HCT116 (cell line): ENCODE measurements at regions not wholly inside any gene's neighbourhood (a gene's known extent, or its start where the extent isn't known, plus 50 kb on each side); places are given as distances from the start of the nearest gene placed in this dataset.

Experiments
- ATAC-seq: fragments of 200-7000 bp; cut with Tn5 transposase; 2 replicates; pipeline ENCODE4 v1.9.1; 2020; ENCODE audit warnings: mild to moderate bottlenecking, moderate library complexity
- BruUV-seq: library from RNA; stranded (reverse); fragments of 400-500 nt; replicated peaks from 2 replicates; lab custom pipeline; 2021; lab: Mats Ljungman, UMichigan
- CTCF ChIA-PET: fragments of 300-600 bp; sonication (Branson Sonifier 250); formaldehyde crosslinking; loops from one replicate; lab custom pipeline; 2021; ENCODE audit warnings: antibody characterized with exemption; lab: Charles Lee
- POLR2A ChIA-PET: fragments of 300-600, 350-600 bp; sonication (Branson Sonifier 250); formaldehyde crosslinking; loops from one replicate; lab custom pipeline; 2021; ENCODE audit warnings: antibody characterized with exemption; lab: Charles Lee
- RAD21 ChIA-PET, 2 experiments: fragments of 300-600 bp; sonication (Branson Sonifier 250); formaldehyde crosslinking; loops; one replicate each; lab custom pipeline; 2023; ENCODE audit warnings: low total read pairs in 2 of 2; ENCODE audit not compliant: uncharacterized antibody in 2 of 2, unreplicated experiment in 2 of 2, low non-redundant PET in 1 of 2; lab: Charles Lee
- DNase-seq: peaks from one replicate; pipeline ENCODE4 v3.0.0-alpha.2; 2010; ENCODE audit warnings: low read depth, low spot score
- H2AFZ ChIP-seq: fragments of 200-600 bp; shearing (Covaris generic), sonication (generic); 2 replicates; pipeline ENCODE4 v1.6.1; 2017; ENCODE audit warnings: low read depth, mixed run types, mixed read lengths, antibody characterized with exemption, low read length; ENCODE audit not compliant: poor library complexity, severe bottlenecking
- H3K27ac ChIP-seq: 2 replicates; pipeline ENCODE4 v1.5.1; 2012; ENCODE audit warnings: low read depth, low read length
- H3K27me3 ChIP-seq: fragments of 200-600 bp; sonication (generic); 2 replicates; pipeline ENCODE4 v1.6.1; 2016; ENCODE audit warnings: mixed run types, low read length, mixed read lengths; ENCODE audit not compliant: insufficient read depth
- H3K36me3 ChIP-seq, 2 experiments: fragments of 200-500 bp in 1 of 2; fragments of 200-600 bp in 1 of 2; sonication (Bioruptor generic) in 1 of 2; sonication (generic) in 1 of 2; 2 replicates each; pipeline versions ENCODE4 v1.5.1 to v1.6.1; 2014 to 2016; ENCODE audit warnings: low read length in 2 of 2, inconsistent platforms in 1 of 2, mixed read lengths in 1 of 2, mixed run types in 1 of 2; ENCODE audit not compliant: insufficient read depth in 2 of 2, control insufficient read depth in 1 of 2
- H3K4me1 ChIP-seq, 2 experiments: fragments of 200-600 bp in 1 of 2; sonication (generic) in 1 of 2; 2 replicates each; pipeline versions ENCODE4 v1.5.1 to v1.6.1; 2012 to 2017; ENCODE audit warnings: low read length in 2 of 2, inconsistent platforms in 1 of 2, mild to moderate bottlenecking in 1 of 2, mixed read lengths in 1 of 2, mixed run types in 1 of 2, moderate library complexity in 1 of 2; ENCODE audit not compliant: insufficient read depth in 2 of 2, control insufficient read depth in 1 of 2
- H3K4me2 ChIP-seq: fragments of 200-600 bp; sonication (generic); 2 replicates; pipeline ENCODE4 v1.6.1; 2017; ENCODE audit warnings: mixed run types, low read length, mixed read lengths
- H3K4me3 ChIP-seq, 2 experiments: fragments of 200-600 bp in 1 of 2; sonication (generic) in 1 of 2; replicated peaks in 1 of 2; 2 replicates each; pipeline ENCODE4 v1.5.1; 2011 to 2016; ENCODE audit warnings: low read length in 2 of 2, control low read depth in 1 of 2, low read depth in 1 of 2, mild to moderate bottlenecking in 1 of 2, mixed read lengths in 1 of 2, mixed run types in 1 of 2
- H3K79me2 ChIP-seq: fragments of 200-600 bp; sonication (generic); 2 replicates; pipeline ENCODE4 v1.6.1; 2017; ENCODE audit warnings: mild to moderate bottlenecking, mixed run types, low read length, moderate library complexity, mixed read lengths; ENCODE audit not compliant: insufficient read depth
- H3K9ac ChIP-seq: fragments of 200-600 bp; sonication (generic); 2 replicates; pipeline ENCODE4 v1.6.1; 2016; ENCODE audit warnings: low read length, mixed read lengths
- H3K9me2 ChIP-seq: fragments of 200-600 bp; sonication (generic), shearing (Covaris generic); 2 replicates; pipeline ENCODE4 v1.6.1; 2017; ENCODE audit warnings: mixed run types, mild to moderate bottlenecking, moderate library complexity; ENCODE audit not compliant: insufficient read depth
- H3K9me3 ChIP-seq, 2 experiments: fragments of 200-500 bp in 1 of 2; fragments of 200-600 bp in 1 of 2; sonication (Bioruptor generic) in 1 of 2; sonication (generic) in 1 of 2; 2 replicates each; pipeline ENCODE4 v1.6.1; 2014 to 2017; ENCODE audit warnings: low read length in 2 of 2, mixed read lengths in 2 of 2, inconsistent platforms in 1 of 2, low read depth in 1 of 2, mild to moderate bottlenecking in 1 of 2, mixed run types in 1 of 2, moderate library complexity in 1 of 2; ENCODE audit not compliant: control insufficient read depth in 1 of 2, insufficient read depth in 1 of 2
- H4K20me1 ChIP-seq: fragments of 200-600 bp; sonication (generic), shearing (Covaris generic); 2 replicates; pipeline ENCODE4 v1.6.1; 2017; ENCODE audit warnings: mixed run types, mild to moderate bottlenecking, moderate library complexity; ENCODE audit not compliant: insufficient read depth
- CBX3 ChIP-seq: IDR thresholded peaks from 2 replicates; pipeline ENCODE4 v1.6.1; 2012; ENCODE audit warnings: low read depth
- CEBPB ChIP-seq: IDR thresholded peaks from 2 replicates; pipeline ENCODE4 v1.6.1; 2012; ENCODE audit warnings: low read depth
- EGR1 ChIP-seq: IDR thresholded peaks from 2 replicates; pipeline ENCODE4 v1.6.1; 2012; ENCODE audit warnings: low read depth
- ELF1 ChIP-seq: IDR thresholded peaks from 2 replicates; pipeline ENCODE4 v1.6.1; 2012; ENCODE audit warnings: low read depth, borderline replicate concordance
- EZH2 ChIP-seq: fragments of 200-600 bp; sonication (generic); IDR thresholded peaks from 2 replicates; pipeline ENCODE4 v1.6.1; 2017; ENCODE audit warnings: antibody characterized with exemption, mixed run types
- FOSL1 ChIP-seq: IDR thresholded peaks from 2 replicates; pipeline ENCODE4 v1.6.1; 2012; ENCODE audit warnings: low read depth
- POLR2A ChIP-seq: IDR thresholded peaks from 2 replicates; pipeline ENCODE4 v1.7.0; 2011; ENCODE audit warnings: borderline replicate concordance; ENCODE audit not compliant: insufficient read depth, insufficient read length; ENCODE audit errors: extremely low read depth
- POLR2AphosphoS5 ChIP-seq: IDR thresholded peaks from 2 replicates; pipeline ENCODE4 v1.6.1; 2011; ENCODE audit warnings: mild to moderate bottlenecking, low read depth, low read length, moderate library complexity
- SIN3A ChIP-seq: IDR thresholded peaks from 2 replicates; pipeline ENCODE4 v1.6.1; 2012; ENCODE audit warnings: low read depth
- SP1 ChIP-seq: IDR thresholded peaks from 2 replicates; pipeline ENCODE4 v1.6.1; 2012; ENCODE audit warnings: low read depth
- SRF ChIP-seq: IDR thresholded peaks from 2 replicates; pipeline ENCODE4 v1.6.1; 2012; ENCODE audit warnings: low read depth
- TCF7L2 ChIP-seq: IDR thresholded peaks from 2 replicates; pipeline ENCODE4 v1.7.0; 2011; ENCODE audit warnings: borderline replicate concordance, inconsistent platforms; ENCODE audit not compliant: insufficient read depth, insufficient read length; ENCODE audit errors: extremely low read depth
- YY1 ChIP-seq: IDR thresholded peaks from 2 replicates; pipeline ENCODE4 v1.6.1; 2011; ENCODE audit warnings: low read length, low read depth, moderate library complexity, mild to moderate bottlenecking; ENCODE audit not compliant: insufficient replicate concordance; ENCODE audit errors: extremely low read depth
- ZFX ChIP-seq: fragments of 450-650 bp; IDR thresholded peaks from 2 replicates; pipeline ENCODE4 v1.6.1; 2017
- intact Hi-C: fragments of 100-400 bp; cut with micrococcal nuclease; formaldehyde crosslinking; loops from 2 replicates; pipeline ENCODE4 v1.10.0; 2022
- TF ChIP-seq, protein P1 (sequence below): IDR thresholded peaks from 2 replicates; pipeline ENCODE4 v1.6.1; 2011; ENCODE audit warnings: mild to moderate bottlenecking, low read length, moderate library complexity; ENCODE audit not compliant: insufficient replicate concordance; ENCODE audit errors: extremely low read depth
- TF ChIP-seq, protein P2 (sequence below): IDR thresholded peaks from 2 replicates; pipeline ENCODE4 v1.6.1; 2012
- TF ChIP-seq, protein P3 (sequence below), 3 experiments: fragments of 200-600 bp in 1 of 3; sonication (generic) in 1 of 3; IDR thresholded peaks in 2 of 3; conservative IDR thresholded peaks in 1 of 3; 2 replicates each; pipeline ENCODE4 v1.5.1; 2012 to 2017; ENCODE audit warnings: low read depth in 2 of 3, low read length in 2 of 3, antibody characterized with exemption in 1 of 3, borderline replicate concordance in 1 of 3, control low read depth in 1 of 3, mild to moderate bottlenecking in 1 of 3, mixed read lengths in 1 of 3, mixed run types in 1 of 3, moderate library complexity in 1 of 3; ENCODE audit not compliant: insufficient read depth in 1 of 3

- Histone ChIP-seq H3K9me2 (no peaks in the 10 kb centered on the region), H3K36me3 (no peaks in the 10 kb centered on the region), H3K27ac (no peak overlapping the region), H3K4me3 (no peak overlapping the region), H2AFZ (no peak overlapping the region), H3K4me1 (no peaks in the 10 kb centered on the region), H3K9me3 (no peaks in the 10 kb centered on the region), H3K4me2 (no peak overlapping the region), H4K20me1 (no peaks in the 10 kb centered on the region), H3K79me2 (no peaks in the 10 kb centered on the region), H3K27me3 (no peaks in the 10 kb centered on the region; the same call in 1 of the 2 replicates), H3K9ac (no peak overlapping the region)
- TF ChIP-seq SRF (no peak), SP1 (no peak), POLR2A (no peak), CBX3 (no peak), EZH2 (no peak), ZFX (no peak), ELF1 (no peak), EGR1 (no peak), POLR2AphosphoS5 (no peak), SIN3A (no peak), FOSL1 (no peak), YY1 (no peak), TCF7L2 (no peak), CEBPB (no peak)
- TF ChIP-seq, protein P1, sequence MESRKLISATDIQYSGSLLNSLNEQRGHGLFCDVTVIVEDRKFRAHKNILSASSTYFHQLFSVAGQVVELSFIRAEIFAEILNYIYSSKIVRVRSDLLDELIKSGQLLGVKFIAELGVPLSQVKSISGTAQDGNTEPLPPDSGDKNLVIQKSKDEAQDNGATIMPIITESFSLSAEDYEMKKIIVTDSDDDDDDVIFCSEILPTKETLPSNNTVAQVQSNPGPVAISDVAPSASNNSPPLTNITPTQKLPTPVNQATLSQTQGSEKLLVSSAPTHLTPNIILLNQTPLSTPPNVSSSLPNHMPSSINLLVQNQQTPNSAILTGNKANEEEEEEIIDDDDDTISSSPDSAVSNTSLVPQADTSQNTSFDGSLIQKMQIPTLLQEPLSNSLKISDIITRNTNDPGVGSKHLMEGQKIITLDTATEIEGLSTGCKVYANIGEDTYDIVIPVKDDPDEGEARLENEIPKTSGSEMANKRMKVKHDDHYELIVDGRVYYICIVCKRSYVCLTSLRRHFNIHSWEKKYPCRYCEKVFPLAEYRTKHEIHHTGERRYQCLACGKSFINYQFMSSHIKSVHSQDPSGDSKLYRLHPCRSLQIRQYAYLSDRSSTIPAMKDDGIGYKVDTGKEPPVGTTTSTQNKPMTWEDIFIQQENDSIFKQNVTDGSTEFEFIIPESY, result no peak
- TF ChIP-seq, protein P2, sequence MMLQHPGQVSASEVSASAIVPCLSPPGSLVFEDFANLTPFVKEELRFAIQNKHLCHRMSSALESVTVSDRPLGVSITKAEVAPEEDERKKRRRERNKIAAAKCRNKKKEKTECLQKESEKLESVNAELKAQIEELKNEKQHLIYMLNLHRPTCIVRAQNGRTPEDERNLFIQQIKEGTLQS, result no peak
- TF ChIP-seq, protein P3, sequence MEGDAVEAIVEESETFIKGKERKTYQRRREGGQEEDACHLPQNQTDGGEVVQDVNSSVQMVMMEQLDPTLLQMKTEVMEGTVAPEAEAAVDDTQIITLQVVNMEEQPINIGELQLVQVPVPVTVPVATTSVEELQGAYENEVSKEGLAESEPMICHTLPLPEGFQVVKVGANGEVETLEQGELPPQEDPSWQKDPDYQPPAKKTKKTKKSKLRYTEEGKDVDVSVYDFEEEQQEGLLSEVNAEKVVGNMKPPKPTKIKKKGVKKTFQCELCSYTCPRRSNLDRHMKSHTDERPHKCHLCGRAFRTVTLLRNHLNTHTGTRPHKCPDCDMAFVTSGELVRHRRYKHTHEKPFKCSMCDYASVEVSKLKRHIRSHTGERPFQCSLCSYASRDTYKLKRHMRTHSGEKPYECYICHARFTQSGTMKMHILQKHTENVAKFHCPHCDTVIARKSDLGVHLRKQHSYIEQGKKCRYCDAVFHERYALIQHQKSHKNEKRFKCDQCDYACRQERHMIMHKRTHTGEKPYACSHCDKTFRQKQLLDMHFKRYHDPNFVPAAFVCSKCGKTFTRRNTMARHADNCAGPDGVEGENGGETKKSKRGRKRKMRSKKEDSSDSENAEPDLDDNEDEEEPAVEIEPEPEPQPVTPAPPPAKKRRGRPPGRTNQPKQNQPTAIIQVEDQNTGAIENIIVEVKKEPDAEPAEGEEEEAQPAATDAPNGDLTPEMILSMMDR (IDR thresholded peaks at IDR 0.05 in 2 of 3, conservative IDR thresholded peaks at IDR 0.05 in 1 of 3; ENCODE audit: borderline replicate concordance in 1 of 3, insufficient read depth in 1 of 3, low read depth in 2 of 3, low read length in 2 of 3), result no peak
- ATAC-seq (no peak), DNase-seq (no peak)
- no TSS peak for BruUV-seq
- CTCF ChIA-PET, result no interaction called here
- intact Hi-C loops, result no loop called here
- RAD21 ChIA-PET, result no interaction called here
- POLR2A ChIA-PET, result no interaction called here
These were observed 76.1 kb downstream of the SIPA1L2 start for GRCh38 chr1:232553809-232554208.
